Fibroblast of peridontal ligament (primary cell): ENCODE measurements at regions not wholly inside any gene's neighbourhood (a gene's known extent, or its start where the extent isn't known, plus 50 kb on each side); places are given as distances from the start of the nearest gene placed in this dataset.
A peak's percentile ranks its signal among the peaks of the same experiment; 100 is the strongest.

Experiments
- DNase-seq: peaks from one replicate; pipeline ENCODE4 v3.0.0-alpha.2; 2010; ENCODE audit errors: extremely low read depth

GRCh38 chrX:52425775-52426174, 57.0 kb downstream of the XAGE2 start:
- DNase-seq: peak; percentile 46

- no peak for DNase-seq
Observed at GRCh38 chrX:52426810-52427209, 58.0 kb downstream of the XAGE2 start.

- DNase-seq: no peak
Observed at GRCh38 chrX:52437212-52437611, 58.4 kb upstream of the XAGE1A start.
